HK-2 (cell line): ENCODE measurements at regions not wholly inside any gene's neighbourhood (a gene's known extent, or its start where the extent isn't known, plus 50 kb on each side); places are given as distances from the start of the nearest gene placed in this dataset.

Experiments
- DNase-seq: peaks from one replicate; pipeline ENCODE4 v3.0.0-alpha.2; 2018; ENCODE audit not compliant: unreplicated experiment

GRCh38 chr1:90494748-90495282 lies 222.3 kb downstream of the BARHL2 start:
- no peak for DNase-seq

- no peak for DNase-seq
Observed at GRCh38 chr1:90488451-90488850, 228.7 kb downstream of the BARHL2 start.

GRCh38 chr1:90486996-90487395 lies 230.1 kb downstream of the BARHL2 start:
- no peak for DNase-seq

GRCh38 chr1:90486134-90486824 lies 230.8 kb downstream of the BARHL2 start:
- no peak for DNase-seq

GRCh38 chr1:90480271-90480835 lies 236.7 kb downstream of the BARHL2 start:
- DNase-seq = no peak

- DNase-seq = no peak
Observed at GRCh38 chr1:90476994-90477393, 240.1 kb downstream of the BARHL2 start.

GRCh38 chr1:90476411-90476810 lies 240.7 kb downstream of the BARHL2 start:
- DNase-seq = no peak

- no peak for DNase-seq
Observed at GRCh38 chr1:90475631-90476030, 241.5 kb downstream of the BARHL2 start.

- DNase-seq = no peak
Observed at GRCh38 chr1:90474731-90475130, 242.4 kb downstream of the BARHL2 start.

GRCh38 chr1:90474158-90474557 lies 242.9 kb downstream of the BARHL2 start:
- no peak for DNase-seq

- DNase-seq = no peak
Observed at GRCh38 chr1:90472775-90473174, 244.3 kb downstream of the BARHL2 start.

- no peak for DNase-seq
Observed at GRCh38 chr1:90459570-90459969, 257.5 kb downstream of the BARHL2 start.

GRCh38 chr1:90457985-90458384 lies 259.1 kb downstream of the BARHL2 start:
- no peak for DNase-seq

GRCh38 chr1:90452491-90452890 lies 264.6 kb downstream of the BARHL2 start:
- no peak for DNase-seq

GRCh38 chr1:90443354-90443753 lies 273.7 kb downstream of the BARHL2 start:
- no peak for DNase-seq

- no peak for DNase-seq
Observed at GRCh38 chr1:90435351-90435750, 281.8 kb downstream of the BARHL2 start.

GRCh38 chr1:90434460-90434859 lies 282.6 kb downstream of the BARHL2 start:
- DNase-seq = no peak

- no peak for DNase-seq
Observed at GRCh38 chr1:90417126-90417525, 300.0 kb downstream of the BARHL2 start.

- DNase-seq = no peak
Observed at GRCh38 chr1:90414201-90414600, 302.9 kb downstream of the BARHL2 start.

GRCh38 chr1:90413519-90413918 lies 303.6 kb downstream of the BARHL2 start:
- DNase-seq = no peak

- no peak for DNase-seq
Observed at GRCh38 chr1:90412563-90412962, 304.5 kb downstream of the BARHL2 start.

GRCh38 chr1:90411185-90411584 lies 305.9 kb downstream of the BARHL2 start:
- no peak for DNase-seq

- no peak for DNase-seq
Observed at GRCh38 chr1:90407737-90408136, 309.4 kb downstream of the BARHL2 start.

GRCh38 chr1:90405726-90406125 lies 311.4 kb downstream of the BARHL2 start:
- DNase-seq = no peak
